Lower lobe of right lung (tissue), 2 donors: ENCODE measurements at regions not wholly inside any gene's neighbourhood (a gene's known extent, or its start where the extent isn't known, plus 50 kb on each side); places are given as distances from the start of the nearest gene placed in this dataset.

ENCODE experiments used
- ATAC-seq, 2 donors: fragments of 200-7000 bp; cut with Tn5 transposase; one replicate each; pipeline ENCODE4 v1.9.1; 2020 to 2022; ENCODE audit warnings: mild to moderate bottlenecking in 2 of 2, moderate library complexity in 2 of 2
- DNase-seq: peaks from one replicate; pipeline ENCODE4 v3.0.0-alpha.2; 2020
- H3K27ac ChIP-seq: fragments of 200-600 bp; one replicate; pipeline ENCODE4 v1.8.0; 2022
- H3K27me3 ChIP-seq: fragments of 200-600 bp; one replicate; pipeline ENCODE4 v1.8.0; 2022; ENCODE audit warnings: low read depth
- H3K36me3 ChIP-seq: fragments of 200-600 bp; one replicate; pipeline ENCODE4 v1.8.0; 2022; ENCODE audit warnings: mild to moderate bottlenecking
- H3K4me1 ChIP-seq: fragments of 200-600 bp; one replicate; pipeline ENCODE4 v1.8.0; 2022
- H3K4me3 ChIP-seq: fragments of 200-600 bp; one replicate; pipeline ENCODE4 v1.8.0; 2022; ENCODE audit warnings: mild to moderate bottlenecking
- H3K9me3 ChIP-seq: fragments of 200-600 bp; one replicate; pipeline ENCODE4 v1.8.0; 2022
- intact Hi-C: fragments of 100-400 bp; cut with DNase I; formaldehyde crosslinking; loops from one replicate; pipeline ENCODE4 v1.11.0; 2022
- TF ChIP-seq, protein P1 (sequence below): fragments of 200-600 bp; IDR thresholded peaks from one replicate; pipeline ENCODE4 v1.8.0; 2022; ENCODE audit warnings: antibody characterized with exemption, mild to moderate bottlenecking
- donor health status: DM: no; HTN: yes; CAD: no; lungs with severe emphysema.

DNA sequence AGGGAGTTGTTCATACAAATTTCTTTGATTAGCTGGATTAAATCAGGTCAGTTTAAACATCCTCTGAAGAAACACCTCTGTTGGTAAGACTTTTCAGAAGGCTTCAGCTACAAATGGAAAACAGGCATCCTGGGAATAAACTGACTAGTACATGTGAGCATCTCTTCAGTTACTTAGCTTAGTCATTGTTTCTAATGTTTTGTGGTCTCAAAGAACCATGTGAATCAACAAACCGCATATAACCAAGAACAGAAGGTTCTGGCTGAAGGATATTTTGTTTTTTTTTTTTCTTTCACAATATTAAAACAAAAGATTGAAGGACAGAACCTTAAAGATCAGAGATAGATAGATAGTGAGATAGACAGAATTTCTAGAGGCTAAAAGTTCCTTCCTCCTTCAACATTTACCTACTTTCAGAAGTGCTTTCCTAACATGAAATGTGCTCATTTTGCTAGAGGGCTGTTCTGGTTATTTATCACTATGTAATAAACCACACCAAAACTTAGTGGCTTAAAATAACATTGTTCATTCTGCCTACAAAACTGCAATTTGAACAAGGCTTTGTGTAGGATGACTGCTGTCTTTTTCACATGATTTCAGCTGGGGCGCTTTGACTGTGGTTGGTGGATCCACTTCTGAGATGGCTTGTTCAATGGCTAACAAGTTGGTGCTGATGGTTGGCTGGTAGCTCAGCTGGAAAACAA, 119.8 kb upstream of the PTGFR start:
- TF ChIP-seq, protein P1, sequence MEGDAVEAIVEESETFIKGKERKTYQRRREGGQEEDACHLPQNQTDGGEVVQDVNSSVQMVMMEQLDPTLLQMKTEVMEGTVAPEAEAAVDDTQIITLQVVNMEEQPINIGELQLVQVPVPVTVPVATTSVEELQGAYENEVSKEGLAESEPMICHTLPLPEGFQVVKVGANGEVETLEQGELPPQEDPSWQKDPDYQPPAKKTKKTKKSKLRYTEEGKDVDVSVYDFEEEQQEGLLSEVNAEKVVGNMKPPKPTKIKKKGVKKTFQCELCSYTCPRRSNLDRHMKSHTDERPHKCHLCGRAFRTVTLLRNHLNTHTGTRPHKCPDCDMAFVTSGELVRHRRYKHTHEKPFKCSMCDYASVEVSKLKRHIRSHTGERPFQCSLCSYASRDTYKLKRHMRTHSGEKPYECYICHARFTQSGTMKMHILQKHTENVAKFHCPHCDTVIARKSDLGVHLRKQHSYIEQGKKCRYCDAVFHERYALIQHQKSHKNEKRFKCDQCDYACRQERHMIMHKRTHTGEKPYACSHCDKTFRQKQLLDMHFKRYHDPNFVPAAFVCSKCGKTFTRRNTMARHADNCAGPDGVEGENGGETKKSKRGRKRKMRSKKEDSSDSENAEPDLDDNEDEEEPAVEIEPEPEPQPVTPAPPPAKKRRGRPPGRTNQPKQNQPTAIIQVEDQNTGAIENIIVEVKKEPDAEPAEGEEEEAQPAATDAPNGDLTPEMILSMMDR = no peak
- Histone ChIP-seq H3K27me3 (no peaks in the 10 kb centered on the region), H3K4me3 (no peak overlapping the region), H3K27ac (no peak overlapping the region), H3K4me1 (no peaks in the 10 kb centered on the region), H3K9me3 (no peaks in the 10 kb centered on the region), H3K36me3 (no peaks in the 10 kb centered on the region)
- ATAC-seq (no peak), DNase-seq (no peak)
- intact Hi-C loops = no loop called here

DNA sequence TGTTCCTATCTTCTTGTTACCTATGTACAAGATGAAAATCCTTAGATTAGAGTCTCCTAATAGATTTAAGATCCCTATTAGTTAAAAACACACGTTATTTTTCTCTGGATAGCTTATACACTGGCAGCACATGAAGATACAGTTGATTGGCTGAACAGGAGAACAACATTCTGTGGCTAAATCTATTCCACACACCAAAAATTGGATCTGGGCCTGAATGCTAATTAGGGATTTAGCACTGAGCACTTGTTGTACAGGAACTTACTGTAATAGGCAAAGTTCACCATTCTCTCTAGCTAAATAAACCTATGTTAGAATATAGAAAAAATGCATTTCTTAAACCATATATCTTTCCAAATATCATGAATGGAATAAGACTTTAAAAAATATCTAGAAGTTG, 117.1 kb upstream of the PTGFR start:
- intact Hi-C loops = no loop called here
- TF ChIP-seq, protein P1 = no peak
- no peaks in the 10 kb centered on the region for H3K27me3 ChIP-seq

DNA sequence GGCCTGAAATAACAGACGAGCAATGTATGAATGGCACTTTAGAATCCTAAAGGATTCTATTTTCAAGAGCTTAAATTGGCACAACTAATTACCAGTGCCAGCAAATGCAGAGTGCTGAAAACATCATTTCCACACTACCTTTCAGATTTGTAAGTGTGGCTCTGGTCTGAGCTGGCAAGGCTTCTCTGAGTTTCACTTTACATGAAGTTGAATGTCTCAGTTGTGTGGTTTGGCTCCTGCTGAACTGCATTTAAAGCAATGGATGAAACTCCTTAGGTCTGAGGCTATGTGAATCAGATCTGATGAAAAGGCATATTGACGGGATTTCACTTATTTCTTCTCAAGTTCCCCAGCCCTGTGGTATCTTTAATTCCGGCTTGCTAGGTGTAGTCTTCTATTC, 114.8 kb upstream of the PTGFR start:
- Histone ChIP-seq H3K27ac (no peak overlapping the region), H3K27me3 (no peaks in the 10 kb centered on the region), H3K36me3 (no peaks in the 10 kb centered on the region), H3K9me3 (no peaks in the 10 kb centered on the region), H3K4me1 (no peaks in the 10 kb centered on the region), H3K4me3 (no peak overlapping the region)
- TF ChIP-seq, protein P1 = no peak
- intact Hi-C loops = no loop called here
- ATAC-seq (no peak), DNase-seq (no peak)

More for the DNA sequence above, 117.1 kb upstream of the PTGFR start:
- Histone ChIP-seq H3K4me1 (no peaks in the 10 kb centered on the region), H3K9me3 (no peaks in the 10 kb centered on the region), H3K4me3 (no peak overlapping the region), H3K27ac (no peak overlapping the region), H3K36me3 (no peaks in the 10 kb centered on the region)
- ATAC-seq (no peak), DNase-seq (no peak)

DNA sequence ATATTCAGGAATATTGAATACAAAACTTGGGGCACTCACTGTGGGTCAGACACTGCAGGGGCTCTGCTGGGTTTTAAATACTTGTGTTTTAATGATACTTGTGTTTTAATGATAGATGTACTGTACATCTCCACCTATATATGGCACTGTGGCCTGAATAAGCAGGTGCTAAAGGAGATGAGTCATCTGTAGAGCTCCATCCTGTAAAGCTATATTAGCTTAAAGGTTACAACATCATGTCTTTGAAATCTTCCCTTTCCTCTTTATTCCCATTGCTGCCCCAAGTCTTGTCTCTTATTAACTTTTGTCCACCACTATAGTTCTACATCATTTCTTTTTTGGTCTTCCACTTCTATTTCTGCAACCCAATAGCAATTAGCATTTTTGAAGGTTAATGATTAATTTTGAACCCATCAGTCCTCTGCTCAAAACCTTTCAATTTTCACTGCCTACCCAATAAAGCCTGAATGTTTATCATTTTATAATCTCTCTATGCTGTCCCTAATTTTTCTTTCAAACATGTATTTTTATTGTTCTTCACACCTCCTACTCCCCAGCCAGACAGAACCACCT, 113.3 kb upstream of the PTGFR start:
- H3K4me3 ChIP-seq = no peak overlapping the region
- no peak for DNase-seq
- H3K4me1 ChIP-seq = no peaks in the 10 kb centered on the region
- TF ChIP-seq, protein P1 = no peak
- intact Hi-C loops = no loop called here
- no peak overlapping the region for H3K27ac ChIP-seq
- no peaks in the 10 kb centered on the region for H3K9me3 ChIP-seq
- no peaks in the 10 kb centered on the region for H3K36me3 ChIP-seq
- peak in 1 of 2 donors; percentile 32 for ATAC-seq
- H3K27me3 ChIP-seq = no peaks in the 10 kb centered on the region

DNA sequence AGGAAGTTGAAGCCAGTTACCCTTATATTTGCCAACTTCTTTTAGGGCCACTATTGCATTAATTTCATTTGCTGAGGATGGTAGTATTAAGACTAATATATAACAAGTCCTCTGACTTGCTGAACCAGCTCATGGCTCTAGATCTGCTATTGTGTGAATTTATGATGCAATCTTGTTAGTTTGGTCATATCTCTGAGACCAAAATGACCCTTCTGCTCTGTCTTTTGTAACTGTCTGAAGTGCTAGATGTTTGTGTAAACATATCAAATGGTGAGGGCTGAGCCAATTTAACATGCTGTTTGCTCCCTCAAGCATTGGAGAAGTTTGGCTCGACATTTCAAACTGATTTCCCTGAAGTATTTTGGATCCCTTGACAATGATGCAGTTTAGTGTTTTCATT, 106.9 kb upstream of the PTGFR start:
- no peaks in the 10 kb centered on the region for H3K27me3 ChIP-seq
- H3K4me1 ChIP-seq = no peaks in the 10 kb centered on the region
- DNase-seq (no peak), ATAC-seq (peak; percentile 42 to 57)
- no peak overlapping the region for H3K27ac ChIP-seq
- no peak overlapping the region for H3K4me3 ChIP-seq
- H3K36me3 ChIP-seq = no peaks in the 10 kb centered on the region
- H3K9me3 ChIP-seq = no peaks in the 10 kb centered on the region
- TF ChIP-seq, protein P1 = no peak
- intact Hi-C loops = no loop called here
